NCI-H187 treated with DMSO at 0.1 percent for 48 hours (cell line): ENCODE measurements at regions not wholly inside any gene's neighbourhood (a gene's known extent, or its start where the extent isn't known, plus 50 kb on each side); places are given as distances from the start of the nearest gene placed in this dataset.
A peak's percentile ranks its signal among the peaks of the same experiment; 100 is the strongest.

Experiments used
- DNase-seq: peaks from one replicate; lab custom pipeline; 2025; lab: John Stamatoyannopoulos, UW

DNA sequence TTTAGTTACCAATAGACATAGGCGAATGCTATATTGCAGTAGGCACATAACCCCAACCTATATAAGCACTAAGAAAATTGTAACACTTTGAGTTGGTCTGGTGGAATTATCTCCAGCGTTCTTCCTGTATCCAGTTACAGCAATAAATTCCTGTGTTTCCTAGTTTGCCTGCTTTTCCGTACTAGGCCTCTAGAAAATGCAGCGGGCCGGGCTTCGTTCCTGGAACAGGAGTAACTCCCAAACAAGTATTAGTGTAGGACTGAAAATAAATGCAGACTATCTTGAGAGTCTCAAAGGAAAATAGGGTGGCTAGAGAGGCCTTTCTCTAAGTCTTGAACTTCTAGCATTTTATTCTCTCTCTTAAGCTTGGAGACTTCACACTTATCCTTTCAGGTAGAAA is 159.8 kb downstream of the OR13H1 start:
- no peak for DNase-seq

GRCh38 chrX:131704136-131704695 is 160.3 kb downstream of the OR13H1 start:
- DNase-seq, result peak; percentile 90

- DNase-seq, result no peak
Measured at GRCh38 chrX:131709553-131709952, 165.7 kb downstream of the OR13H1 start.

DNA sequence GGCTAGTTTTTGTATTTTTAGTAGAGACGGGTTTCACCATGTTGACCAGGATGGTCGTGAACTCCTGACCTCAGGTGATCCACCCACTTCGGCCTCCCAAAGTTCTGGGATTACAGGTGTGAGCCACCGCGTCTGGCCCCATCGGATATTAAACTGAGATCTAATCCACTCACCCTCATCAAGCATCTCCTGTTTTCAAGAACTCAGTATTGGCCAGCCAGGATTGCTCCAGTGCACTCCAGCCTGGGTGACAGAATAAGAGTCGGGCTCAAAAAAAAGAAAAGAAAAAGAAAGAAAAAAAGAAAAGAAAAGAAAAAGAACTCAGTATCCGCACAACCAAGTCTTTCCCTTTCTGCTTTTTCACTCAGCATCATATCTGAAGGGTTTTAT is 167.6 kb downstream of the OR13H1 start:
- DNase-seq, result no peak

DNA sequence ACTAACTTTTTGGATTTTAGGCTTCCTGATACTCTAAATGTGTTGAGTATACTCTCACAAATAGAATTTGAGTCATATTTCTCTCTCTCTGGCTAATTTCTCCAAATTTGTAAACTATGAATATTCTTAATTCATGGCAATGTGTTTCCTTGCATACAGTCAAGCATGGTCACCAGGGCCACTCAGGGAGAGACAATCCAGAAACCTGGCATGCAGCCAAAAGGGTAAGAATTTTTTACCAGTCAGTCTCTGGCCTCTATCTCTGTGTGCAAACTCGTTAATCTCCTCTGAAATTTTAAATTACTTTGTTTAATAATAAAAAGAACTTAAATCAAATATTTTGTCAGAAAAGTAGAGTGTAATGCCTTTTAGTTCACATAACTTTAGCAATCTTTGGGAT is 179.8 kb downstream of the OR13H1 start:
- no peak for DNase-seq

- no peak for DNase-seq
Measured at GRCh38 chrX:131724292-131724691, 180.4 kb downstream of the OR13H1 start.

GRCh38 chrX:131725001-131725654 is 181.3 kb downstream of the OR13H1 start:
- DNase-seq, result no peak

DNA sequence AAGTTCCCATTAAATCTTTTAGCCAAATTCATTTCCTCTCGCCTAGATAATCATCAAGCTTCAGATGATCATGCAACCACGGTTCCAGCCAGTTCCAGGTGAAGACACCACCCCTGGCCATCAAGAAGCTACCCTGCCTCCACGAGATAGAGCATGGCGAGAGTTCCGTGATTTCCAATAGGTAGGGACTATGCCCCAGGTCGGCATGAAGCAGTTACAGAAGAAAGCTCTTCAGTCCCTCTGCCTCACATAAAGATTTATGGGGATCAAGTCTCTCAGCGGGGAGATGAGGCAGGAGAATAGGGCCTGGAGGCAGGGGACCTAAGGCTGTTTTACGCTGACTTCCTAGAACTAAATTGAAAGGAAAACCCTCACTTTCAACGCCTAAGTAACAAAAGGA is 183.9 kb downstream of the OR13H1 start:
- no peak for DNase-seq

DNA sequence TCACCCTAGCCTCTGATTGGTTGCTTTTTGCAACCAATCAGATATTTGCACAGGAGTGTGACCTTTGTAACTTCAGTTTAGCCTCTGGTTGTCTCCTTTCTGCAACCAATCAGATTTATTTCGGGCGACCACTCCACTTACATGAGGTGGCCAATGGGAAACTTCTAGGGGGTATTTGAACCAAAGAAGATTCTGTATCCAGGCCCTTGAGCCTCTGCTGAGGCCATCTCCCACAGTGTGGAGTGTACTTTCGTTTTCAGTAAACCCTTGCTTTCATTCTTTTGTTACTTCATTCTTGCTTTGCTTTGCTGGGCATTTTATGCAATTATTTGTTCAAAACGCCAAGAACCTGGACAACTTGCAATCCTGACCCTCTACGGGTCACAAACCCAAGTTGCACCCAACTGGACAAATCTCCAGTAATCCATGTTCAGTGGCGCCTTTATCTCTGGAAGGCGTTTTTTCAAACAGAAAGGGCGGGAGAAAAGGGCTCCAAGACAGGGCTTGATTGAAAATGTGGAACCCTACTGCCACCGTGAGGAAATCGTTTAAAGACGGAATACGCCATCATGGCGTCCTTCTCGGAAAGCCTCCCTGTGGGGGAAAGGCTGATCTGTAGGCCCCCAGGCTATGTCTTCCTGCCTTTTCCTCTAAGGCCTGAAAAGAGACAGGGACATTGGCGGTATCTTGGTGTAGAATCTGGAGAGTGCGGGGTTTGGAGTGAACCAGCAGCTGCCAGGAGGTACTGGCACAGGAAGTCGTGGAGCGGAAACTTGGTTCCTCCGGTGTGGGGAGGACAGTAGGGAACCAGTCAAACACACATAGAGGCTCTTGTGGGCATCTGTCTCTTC is 184.6 kb downstream of the OR13H1 start:
- DNase-seq, result peak; percentile 31

- DNase-seq, result peak; percentile 73
Measured at GRCh38 chrX:131729295-131729694, 185.4 kb downstream of the OR13H1 start.

DNA sequence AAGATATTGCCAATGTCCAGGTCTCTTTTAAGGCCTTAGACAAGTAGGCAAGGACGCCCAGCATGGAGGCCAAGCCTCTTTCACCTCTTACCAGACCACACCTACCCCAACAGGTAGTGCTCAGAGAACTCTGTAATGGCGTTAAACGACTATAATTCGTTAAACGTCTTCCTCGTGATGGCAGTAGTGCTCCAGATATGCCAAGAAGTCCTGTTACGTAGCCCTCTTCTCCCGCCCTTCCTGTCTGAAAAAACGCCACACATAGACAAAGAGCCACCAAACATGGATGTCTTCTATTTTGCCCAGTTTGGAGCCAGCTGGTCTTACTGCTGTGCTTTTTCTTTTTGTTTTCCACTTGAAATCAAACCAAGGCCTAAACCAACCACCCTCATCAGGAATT is 190.7 kb downstream of the OR13H1 start:
- DNase-seq, result peak; percentile 62

GRCh38 chrX:131735127-131735526 is 191.3 kb downstream of the OR13H1 start:
- DNase-seq, result no peak

GRCh38 chrX:131739823-131740222 is 195.9 kb downstream of the OR13H1 start:
- no peak for DNase-seq

- DNase-seq, result peak; percentile 41
Measured at GRCh38 chrX:131741103-131741581, 197.3 kb downstream of the OR13H1 start.

DNA sequence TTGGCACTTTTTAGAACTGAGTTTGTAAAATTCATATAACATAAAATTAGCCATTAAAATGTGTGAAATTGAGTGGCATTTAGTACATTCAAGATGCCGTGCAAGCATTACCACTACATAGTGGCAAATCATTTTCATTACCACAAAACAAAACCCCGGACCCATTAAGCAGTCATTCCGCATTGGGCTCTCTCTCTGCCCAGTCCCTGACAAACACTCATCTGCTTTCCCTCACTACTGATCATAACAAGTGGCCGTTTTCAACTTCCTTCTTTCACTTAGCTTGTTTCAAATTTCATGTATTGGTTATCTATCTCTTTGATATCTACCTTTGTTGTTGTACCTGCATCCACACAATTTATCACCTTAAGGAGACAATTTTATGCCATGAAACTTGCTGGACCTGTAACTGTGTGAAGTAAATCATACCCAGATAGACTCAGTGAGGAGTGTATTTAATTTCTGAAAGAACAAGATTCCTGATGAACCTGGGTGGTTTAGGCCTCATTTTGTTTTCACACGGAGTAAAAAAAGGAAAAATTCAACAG is 202.1 kb downstream of the OR13H1 start:
- no peak for DNase-seq

DNA sequence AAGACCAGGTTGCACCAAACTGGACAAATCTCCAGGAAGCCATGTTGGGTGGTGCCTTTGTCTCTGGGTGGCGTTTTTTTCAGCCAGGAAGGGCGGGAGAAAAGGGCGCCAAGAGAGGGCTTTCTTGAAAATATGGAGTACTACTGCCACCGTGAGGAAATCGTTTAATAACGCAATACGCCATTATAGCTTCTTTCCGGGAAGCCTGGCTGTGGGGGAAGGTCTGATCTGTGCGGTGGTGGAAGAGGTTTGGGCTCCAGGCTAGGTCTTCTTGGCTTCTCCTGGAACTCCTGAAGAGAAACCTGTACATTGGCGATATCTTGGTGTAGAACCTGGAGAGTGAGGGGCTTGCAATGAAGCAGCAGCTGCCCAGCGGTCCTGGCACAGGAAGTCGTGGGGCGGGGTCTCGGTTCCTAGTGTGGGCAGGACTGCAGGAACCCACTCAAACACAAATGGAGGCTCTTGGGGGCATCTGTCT is 202.7 kb downstream of the OR13H1 start:
- DNase-seq, result peak; percentile 55

GRCh38 chrX:131747173-131747572 is 203.3 kb downstream of the OR13H1 start:
- DNase-seq, result peak; percentile 85

- DNase-seq, result peak; percentile 64
Measured at GRCh38 chrX:131752493-131753198, 208.8 kb downstream of the OR13H1 start.

GRCh38 chrX:131762802-131763234 is 218.9 kb downstream of the OR13H1 start:
- peak; percentile 73 for DNase-seq

GRCh38 chrX:131763674-131764073 is 219.8 kb downstream of the OR13H1 start:
- DNase-seq, result peak; percentile 96

- no peak for DNase-seq
Measured at GRCh38 chrX:131764216-131764615, 220.3 kb downstream of the OR13H1 start.
